GM23248 (cell line): ENCODE measurements at regions not wholly inside any gene's neighbourhood (a gene's known extent, or its start where the extent isn't known, plus 50 kb on each side); places are given as distances from the start of the nearest gene placed in this dataset.
"Not testable (repeated sequence)": the region's sequence is repeated elsewhere in the genome, so short reads cannot be mapped to it uniquely, and the experiment has no call there.

ENCODE experiments used
- DNase-seq: peaks from one replicate; pipeline ENCODE4 v3.0.0-alpha.2; 2015
- H2AFZ ChIP-seq: fragments of 200-600 bp; sonication (generic); 2 replicates; pipeline ENCODE4 v1.6.1; 2016; ENCODE audit warnings: antibody characterized with exemption
- H3F3A ChIP-seq: fragments of 200-600 bp; sonication (generic); 2 replicates; pipeline ENCODE4 v1.6.1; 2016; ENCODE audit warnings: mild to moderate bottlenecking, antibody characterized with exemption, mixed run types; ENCODE audit not compliant: insufficient read depth
- H3K27ac ChIP-seq: fragments of 200-600 bp; sonication (generic); 2 replicates; pipeline ENCODE4 v1.5.1; 2016; ENCODE audit warnings: mild to moderate bottlenecking
- H3K27me3 ChIP-seq: fragments of 200-600 bp; sonication (generic); replicated peaks from 2 replicates; pipeline ENCODE4 v1.6.1; 2016; ENCODE audit warnings: mild to moderate bottlenecking; ENCODE audit not compliant: insufficient read depth
- H3K36me3 ChIP-seq: fragments of 200-600 bp; sonication (generic); 2 replicates; pipeline ENCODE4 v1.6.1; 2016; ENCODE audit warnings: low read depth, mild to moderate bottlenecking
- H3K4me1 ChIP-seq: fragments of 200-600 bp; sonication (generic); 2 replicates; pipeline ENCODE4 v1.6.1; 2016; ENCODE audit warnings: mild to moderate bottlenecking; ENCODE audit not compliant: insufficient read depth
- H3K4me2 ChIP-seq: fragments of 200-600 bp; sonication (generic); one replicate; pipeline ENCODE4 v1.6.1; 2016; ENCODE audit warnings: mild to moderate bottlenecking; ENCODE audit not compliant: unreplicated experiment
- H3K4me3 ChIP-seq: fragments of 200-600 bp; sonication (generic); 2 replicates; pipeline ENCODE4 v1.5.1; 2016; ENCODE audit warnings: mild to moderate bottlenecking
- H3K79me2 ChIP-seq: fragments of 200-600 bp; sonication (generic); 2 replicates; pipeline ENCODE4 v1.6.1; 2016; ENCODE audit warnings: mild to moderate bottlenecking; ENCODE audit not compliant: insufficient read depth
- H3K9ac ChIP-seq: fragments of 200-600 bp; sonication (generic); 2 replicates; pipeline ENCODE4 v1.6.1; 2016; ENCODE audit warnings: mild to moderate bottlenecking
- H3K9me2 ChIP-seq: fragments of 200-600 bp; sonication (generic); 2 replicates; pipeline ENCODE4 v1.6.1; 2016; ENCODE audit warnings: mixed run types, mild to moderate bottlenecking, moderate library complexity; ENCODE audit not compliant: insufficient read depth
- H3K9me3 ChIP-seq: fragments of 200-600 bp; sonication (generic); one replicate; pipeline ENCODE4 v1.6.1; 2017; ENCODE audit warnings: low read depth
- H4K20me1 ChIP-seq: fragments of 200-600 bp; sonication (generic); 2 replicates; pipeline ENCODE4 v1.6.0; 2016; ENCODE audit not compliant: insufficient read depth
- EZH2 ChIP-seq: fragments of 200-600 bp; sonication (generic); IDR thresholded peaks from 2 replicates; pipeline ENCODE4 v1.6.1; 2018; ENCODE audit warnings: antibody characterized with exemption, mild to moderate bottlenecking; ENCODE audit not compliant: insufficient read depth, poor library complexity, severe bottlenecking
- EZH2phosphoT487 ChIP-seq: fragments of 200-600 bp; sonication (generic); IDR thresholded peaks from 2 replicates; pipeline ENCODE4 v1.6.1; 2018; ENCODE audit warnings: antibody characterized with exemption, moderate library complexity, mild to moderate bottlenecking, low read depth; ENCODE audit not compliant: insufficient read depth
- WGBS, 2 experiments: methylation state at CpG; one replicate each; pipeline ENCODE4 v1.1.6; 2015 to 2017; ENCODE audit warnings: low lambda C conversion rate in 2 of 2, low coverage in 1 of 2; ENCODE audit errors: missing lambda C conversion rate in 2 of 2; 5-methylcytosine and 5-hydroxymethylcytosine counted together
- in situ Hi-C: fragments of 300-500 bp; cut with MboI; formaldehyde crosslinking; loops from 2 replicates; pipeline ENCODE4 v1.15.0; 2020

DNA sequence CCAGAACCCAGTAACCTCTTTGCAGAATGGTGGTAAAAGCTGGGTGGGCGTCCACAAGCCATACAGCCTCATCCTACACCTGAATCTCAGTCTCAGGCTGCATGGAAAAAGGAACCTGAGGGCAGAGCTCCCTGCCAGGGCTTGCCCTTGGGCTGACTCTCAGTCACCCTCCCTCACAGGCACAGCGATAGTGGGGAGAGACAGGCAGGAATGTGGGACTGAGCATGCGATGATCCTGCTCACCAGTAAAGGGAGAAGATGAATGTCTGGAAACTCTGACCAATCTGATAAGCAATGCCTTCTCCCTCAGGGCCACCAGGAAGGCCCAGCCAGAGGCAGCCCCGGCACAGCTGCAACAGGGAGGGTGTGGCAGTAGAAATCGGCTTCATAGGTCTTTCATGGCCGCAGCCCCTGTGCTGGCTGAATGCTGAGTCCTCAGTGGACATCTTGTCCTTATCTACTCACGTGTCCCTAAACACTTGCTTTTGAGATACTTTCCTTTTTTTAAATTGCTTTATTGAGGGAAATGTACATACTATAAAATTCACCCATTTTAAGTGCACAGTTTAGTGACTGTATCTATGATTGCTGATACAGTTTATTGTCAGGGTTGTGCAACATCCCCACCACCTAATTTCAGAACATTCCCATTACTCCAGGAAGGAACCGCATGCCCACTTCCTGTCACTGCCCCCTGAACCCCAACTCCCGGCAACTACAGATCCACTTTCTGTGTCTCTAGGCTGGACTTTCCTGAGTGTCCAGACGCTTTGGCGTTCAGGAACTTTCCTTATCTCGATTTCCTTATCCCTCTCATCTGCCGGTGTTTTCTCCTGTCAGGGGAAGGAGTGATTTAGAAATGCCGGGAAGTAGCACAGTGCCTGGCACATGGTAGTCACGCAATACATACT lies 258.1 kb downstream of the PCNX1 start:
- Histone ChIP-seq H3K9me3 (no peaks in the 10 kb centered on the region), H2AFZ (peak overlapping the region; percentile 55), H3K4me1 (peaks cover 9% of the 10 kb centered on the region; the same call in 1 of the 2 replicates), H3K4me2 (no peak overlapping the region), H3K9ac (no peak overlapping the region), H3F3A (no peaks in the 10 kb centered on the region), H3K27me3 (no peaks in the 10 kb centered on the region), H4K20me1 (no peaks in the 10 kb centered on the region), H3K36me3 (no peaks in the 10 kb centered on the region), H3K79me2 (no peaks in the 10 kb centered on the region), H3K4me3 (no peak overlapping the region), H3K9me2 (no peaks in the 10 kb centered on the region), H3K27ac (no peak overlapping the region)
- 68 to 72% methylated on average over 15 of the region's 15 CpGs for WGBS, 2 experiments
- in situ Hi-C loops: no loop called here
- TF ChIP-seq EZH2 (no peak), EZH2phosphoT487 (no peak)
- DNase-seq: peak; percentile 52

DNA sequence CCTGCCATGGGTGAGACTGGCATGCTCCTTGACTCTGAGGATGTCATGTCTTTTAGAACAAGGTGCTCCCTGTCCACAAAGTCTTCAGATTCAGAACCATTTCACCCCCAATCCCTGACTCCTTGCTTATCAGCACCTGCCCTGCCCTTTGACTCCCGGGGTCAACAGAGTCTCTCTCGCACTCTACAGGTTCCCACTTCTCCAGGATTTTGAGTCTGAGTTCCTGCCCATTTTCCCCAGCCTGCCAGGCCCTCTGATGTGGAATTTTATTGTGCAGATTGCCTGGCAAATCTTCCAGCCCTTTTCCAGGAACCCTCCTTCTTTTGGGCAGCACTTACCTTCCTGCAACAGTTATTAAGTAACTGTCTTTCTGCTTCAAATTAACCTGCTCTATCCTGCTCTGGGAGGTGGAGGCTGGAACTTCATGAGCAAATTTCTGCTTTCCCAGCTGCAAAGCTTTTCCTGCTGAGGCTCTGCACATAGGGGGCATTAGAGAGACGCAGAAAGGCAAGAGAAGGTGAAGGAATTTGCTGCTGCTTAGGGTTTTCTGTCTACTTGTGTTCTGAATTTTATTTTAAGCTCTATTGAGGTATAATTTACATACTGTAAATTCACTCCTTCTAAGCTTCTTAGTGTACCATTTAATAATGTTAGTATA lies 259.1 kb downstream of the PCNX1 start:
- H3K9ac ChIP-seq: no peak overlapping the region
- H3K9me3 ChIP-seq: no peaks in the 10 kb centered on the region
- no peak overlapping the region for H2AFZ ChIP-seq
- no peak overlapping the region for H3K4me3 ChIP-seq
- H3K27me3 ChIP-seq: no peaks in the 10 kb centered on the region
- no peaks in the 10 kb centered on the region for H3K9me2 ChIP-seq
- no peaks in the 10 kb centered on the region for H3F3A ChIP-seq
- H3K4me1 ChIP-seq: peaks cover 9% of the 10 kb centered on the region; the same call in 1 of the 2 replicates
- WGBS, 2 experiments: 43 to 47% methylated on average over 3 of the region's 3 CpGs
- in situ Hi-C loops: no loop called here
- H3K36me3 ChIP-seq: no peaks in the 10 kb centered on the region
- peak; percentile 87 for DNase-seq
- no peaks in the 10 kb centered on the region for H3K79me2 ChIP-seq
- no peak overlapping the region for H3K4me2 ChIP-seq
- no peaks in the 10 kb centered on the region for H4K20me1 ChIP-seq
- H3K27ac ChIP-seq: no peak overlapping the region
- TF ChIP-seq EZH2 (no peak), EZH2phosphoT487 (no peak)

DNA sequence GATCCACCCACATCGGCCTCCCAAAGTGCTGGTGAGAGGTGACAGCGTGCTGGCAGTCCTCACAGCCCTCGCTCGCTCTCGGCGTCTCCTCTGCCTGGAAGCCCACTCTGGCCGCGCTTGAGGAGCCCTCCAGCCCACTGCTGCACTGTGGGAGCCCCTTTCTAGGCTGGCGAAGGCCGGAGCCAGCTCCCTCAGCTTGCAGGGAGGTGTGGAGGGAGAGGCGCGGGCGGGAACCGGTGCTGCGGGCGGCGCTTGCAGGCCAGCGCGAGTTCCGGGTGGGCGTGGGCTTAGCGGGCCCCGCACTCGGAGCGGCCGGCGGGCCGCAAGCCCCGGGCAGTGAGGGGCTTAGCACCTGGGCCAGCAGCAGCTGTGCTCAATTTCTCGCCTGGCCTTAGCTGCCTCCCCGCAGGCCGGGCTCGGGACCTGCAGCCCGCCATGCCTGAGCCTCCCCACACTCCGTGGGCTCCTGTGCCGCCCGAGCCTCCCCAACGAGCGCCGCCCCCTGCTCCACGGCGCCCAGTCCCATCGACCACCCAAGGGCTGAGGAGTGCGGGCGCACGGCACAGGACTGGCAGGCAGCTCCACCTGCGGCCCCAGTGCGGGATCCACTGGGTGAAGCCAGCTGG lies 260.2 kb downstream of the PCNX1 start:
- H3K4me3 ChIP-seq, H2AFZ ChIP-seq, H3K36me3 ChIP-seq, H3K9me3 ChIP-seq, in situ Hi-C loops, DNase-seq, H3K4me1 ChIP-seq, H3K4me2 ChIP-seq, H3K27me3 ChIP-seq, H4K20me1 ChIP-seq, H3K9ac ChIP-seq, H3K9me2 ChIP-seq, H3K79me2 ChIP-seq, H3F3A ChIP-seq, H3K27ac ChIP-seq: not testable (repeated sequence)
- WGBS, 2 experiments: 94 to 95% methylated on average over 27 to 36 of the region's 48 CpGs

DNA sequence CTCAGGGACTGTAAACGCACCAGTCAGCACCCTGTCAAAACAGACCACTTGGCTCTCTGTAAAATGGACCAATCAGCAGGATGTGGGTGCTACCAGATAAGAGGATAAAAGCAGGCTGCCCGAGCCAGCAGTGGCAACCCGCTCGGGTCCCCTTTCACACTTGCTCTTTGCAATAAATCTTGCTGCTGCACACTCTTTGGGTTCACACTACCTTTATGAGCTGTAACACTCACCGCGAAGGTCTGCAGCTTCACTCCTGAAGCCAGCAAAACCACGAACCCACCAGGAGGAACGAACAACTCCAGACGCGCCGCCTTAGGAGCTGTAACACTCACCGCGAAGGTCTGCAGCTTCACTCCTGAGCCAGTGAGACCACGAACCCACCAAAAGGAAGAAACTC lies 260.9 kb downstream of the PCNX1 start:
- DNase-seq, H3K36me3 ChIP-seq, H3K4me2 ChIP-seq, H3F3A ChIP-seq, H3K27me3 ChIP-seq, H3K27ac ChIP-seq, H2AFZ ChIP-seq, H4K20me1 ChIP-seq, H3K4me1 ChIP-seq, H3K9me2 ChIP-seq, H3K4me3 ChIP-seq, H3K79me2 ChIP-seq, in situ Hi-C loops, H3K9ac ChIP-seq, H3K9me3 ChIP-seq: not testable (repeated sequence)
- WGBS, 2 experiments: 75 to 77% methylated on average over 14 of the region's 14 CpGs
